ENCODE measurements at regions not wholly inside any gene's neighbourhood (a gene's known extent, or its start where the extent isn't known, plus 50 kb on each side); places are given as distances from the start of the nearest gene placed in this dataset.

DNA sequence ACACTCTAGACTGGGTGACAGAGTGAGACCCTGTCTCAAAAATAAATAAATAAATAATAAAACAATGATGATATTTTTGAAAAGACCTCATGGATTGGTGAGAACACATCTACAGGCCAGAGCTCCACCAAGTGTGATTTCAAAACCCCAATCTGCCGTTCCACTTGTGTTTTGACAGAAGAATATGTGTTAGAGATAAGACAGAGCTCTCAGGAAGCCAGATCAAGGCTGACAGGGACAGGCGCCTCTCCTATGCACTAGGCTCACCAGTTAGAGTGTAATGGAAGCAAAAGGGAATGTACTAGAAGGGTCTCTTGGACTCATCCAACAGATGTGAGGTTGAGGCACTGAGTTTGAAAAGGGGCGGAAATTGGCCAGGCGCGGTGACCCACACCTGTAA, 110.7 kb upstream of the ERRFI1 start:
- TF ChIP-seq, protein P1, sequence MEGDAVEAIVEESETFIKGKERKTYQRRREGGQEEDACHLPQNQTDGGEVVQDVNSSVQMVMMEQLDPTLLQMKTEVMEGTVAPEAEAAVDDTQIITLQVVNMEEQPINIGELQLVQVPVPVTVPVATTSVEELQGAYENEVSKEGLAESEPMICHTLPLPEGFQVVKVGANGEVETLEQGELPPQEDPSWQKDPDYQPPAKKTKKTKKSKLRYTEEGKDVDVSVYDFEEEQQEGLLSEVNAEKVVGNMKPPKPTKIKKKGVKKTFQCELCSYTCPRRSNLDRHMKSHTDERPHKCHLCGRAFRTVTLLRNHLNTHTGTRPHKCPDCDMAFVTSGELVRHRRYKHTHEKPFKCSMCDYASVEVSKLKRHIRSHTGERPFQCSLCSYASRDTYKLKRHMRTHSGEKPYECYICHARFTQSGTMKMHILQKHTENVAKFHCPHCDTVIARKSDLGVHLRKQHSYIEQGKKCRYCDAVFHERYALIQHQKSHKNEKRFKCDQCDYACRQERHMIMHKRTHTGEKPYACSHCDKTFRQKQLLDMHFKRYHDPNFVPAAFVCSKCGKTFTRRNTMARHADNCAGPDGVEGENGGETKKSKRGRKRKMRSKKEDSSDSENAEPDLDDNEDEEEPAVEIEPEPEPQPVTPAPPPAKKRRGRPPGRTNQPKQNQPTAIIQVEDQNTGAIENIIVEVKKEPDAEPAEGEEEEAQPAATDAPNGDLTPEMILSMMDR (conservative IDR thresholded peaks at IDR 0.05) = no peak
- TF ChIP-seq ZFX (IDR thresholded peaks at IDR 0.05) = no peak
